Loucy (cell line): ENCODE measurements at regions not wholly inside any gene's neighbourhood (a gene's known extent, or its start where the extent isn't known, plus 50 kb on each side); places are given as distances from the start of the nearest gene placed in this dataset.

Experiments
- H2AFZ ChIP-seq: fragments of 200-600 bp; sonication (generic); 2 replicates; pipeline ENCODE4 v1.6.0; 2016; ENCODE audit warnings: antibody characterized with exemption, mild to moderate bottlenecking, low read length, moderate library complexity
- H3F3A ChIP-seq: fragments of 200-600 bp; 2 replicates; pipeline ENCODE4 v1.6.0; 2016; ENCODE audit warnings: antibody characterized with exemption, low read depth, mild to moderate bottlenecking
- H3K27me3 ChIP-seq: fragments of 200-600 bp; sonication (generic); 2 replicates; pipeline ENCODE4 v1.6.1; 2014; ENCODE audit warnings: low read length, mild to moderate bottlenecking; ENCODE audit not compliant: insufficient read depth, poor library complexity, severe bottlenecking
- H3K36me3 ChIP-seq: fragments of 200-600 bp; sonication (generic); 2 replicates; pipeline ENCODE4 v1.6.1; 2016; ENCODE audit warnings: low read length; ENCODE audit not compliant: insufficient read depth
- H3K4me1 ChIP-seq: fragments of 200-600 bp; sonication (generic); 2 replicates; pipeline ENCODE4 v1.5.1; 2014; ENCODE audit warnings: low read length, mild to moderate bottlenecking; ENCODE audit not compliant: insufficient read depth, poor library complexity, severe bottlenecking
- H3K4me2 ChIP-seq: fragments of 200-600 bp; sonication (generic); 2 replicates; pipeline ENCODE4 v1.6.0; 2014; ENCODE audit warnings: antibody characterized with exemption, low read length, low read depth, mild to moderate bottlenecking; ENCODE audit not compliant: poor library complexity, severe bottlenecking
- H3K4me3 ChIP-seq: fragments of 200-600 bp; sonication (generic); 2 replicates; pipeline ENCODE4 v1.5.1; 2014; ENCODE audit warnings: low read length, mild to moderate bottlenecking, mixed read lengths; ENCODE audit not compliant: poor library complexity, severe bottlenecking
- H3K79me2 ChIP-seq: fragments of 200-600 bp; sonication (generic); 2 replicates; pipeline ENCODE4 v1.6.1; 2014; ENCODE audit warnings: low read length; ENCODE audit not compliant: insufficient read depth
- H3K9ac ChIP-seq: fragments of 200-600 bp; sonication (generic); 2 replicates; pipeline ENCODE4 v1.6.0; 2014; ENCODE audit warnings: mild to moderate bottlenecking, low read depth, low read length, moderate library complexity; ENCODE audit not compliant: poor library complexity, severe bottlenecking
- H3K9me2 ChIP-seq: fragments of 200-600 bp; sonication (generic); replicated peaks from 2 replicates; pipeline ENCODE4 v1.6.1; 2016; ENCODE audit warnings: low read depth, low read length, mixed read lengths
- H3K9me3 ChIP-seq: fragments of 200-600 bp; sonication (generic); 2 replicates; pipeline ENCODE4 v1.6.1; 2014; ENCODE audit warnings: mild to moderate bottlenecking, antibody characterized with exemption, low read length, low read depth; ENCODE audit not compliant: insufficient read depth
- H4K20me1 ChIP-seq: fragments of 200-600 bp; sonication (generic); 2 replicates; pipeline ENCODE4 v1.6.0; 2014; ENCODE audit warnings: antibody characterized with exemption, low read length, mild to moderate bottlenecking; ENCODE audit not compliant: insufficient read depth, poor library complexity, severe bottlenecking
- EZH2phosphoT487 ChIP-seq: fragments of 200-600 bp; IDR thresholded peaks from 2 replicates; pipeline ENCODE4 v1.6.1; 2018; ENCODE audit warnings: antibody characterized with exemption, mild to moderate bottlenecking, moderate library complexity, borderline replicate concordance
- TF ChIP-seq, protein P1 (sequence below): fragments of 200-600 bp; sonication (generic); conservative IDR thresholded peaks from 2 replicates; pipeline ENCODE4 v1.5.1; 2014; ENCODE audit warnings: mild to moderate bottlenecking, antibody characterized with exemption, low read length

- no peak for TF ChIP-seq EZH2phosphoT487
- TF ChIP-seq, protein P1, sequence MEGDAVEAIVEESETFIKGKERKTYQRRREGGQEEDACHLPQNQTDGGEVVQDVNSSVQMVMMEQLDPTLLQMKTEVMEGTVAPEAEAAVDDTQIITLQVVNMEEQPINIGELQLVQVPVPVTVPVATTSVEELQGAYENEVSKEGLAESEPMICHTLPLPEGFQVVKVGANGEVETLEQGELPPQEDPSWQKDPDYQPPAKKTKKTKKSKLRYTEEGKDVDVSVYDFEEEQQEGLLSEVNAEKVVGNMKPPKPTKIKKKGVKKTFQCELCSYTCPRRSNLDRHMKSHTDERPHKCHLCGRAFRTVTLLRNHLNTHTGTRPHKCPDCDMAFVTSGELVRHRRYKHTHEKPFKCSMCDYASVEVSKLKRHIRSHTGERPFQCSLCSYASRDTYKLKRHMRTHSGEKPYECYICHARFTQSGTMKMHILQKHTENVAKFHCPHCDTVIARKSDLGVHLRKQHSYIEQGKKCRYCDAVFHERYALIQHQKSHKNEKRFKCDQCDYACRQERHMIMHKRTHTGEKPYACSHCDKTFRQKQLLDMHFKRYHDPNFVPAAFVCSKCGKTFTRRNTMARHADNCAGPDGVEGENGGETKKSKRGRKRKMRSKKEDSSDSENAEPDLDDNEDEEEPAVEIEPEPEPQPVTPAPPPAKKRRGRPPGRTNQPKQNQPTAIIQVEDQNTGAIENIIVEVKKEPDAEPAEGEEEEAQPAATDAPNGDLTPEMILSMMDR = no peak
- no peak overlapping the region for H3K9ac ChIP-seq
- no peaks in the 10 kb centered on the region for H3K36me3 ChIP-seq
- H3K4me1 ChIP-seq = no peaks in the 10 kb centered on the region
- no peaks in the 10 kb centered on the region for H3K9me3 ChIP-seq
- no peaks in the 10 kb centered on the region for H3K79me2 ChIP-seq
- no peak overlapping the region for H3K4me3 ChIP-seq
- H3F3A ChIP-seq = no peaks in the 10 kb centered on the region
- H3K27me3 ChIP-seq = no peaks in the 10 kb centered on the region
- H2AFZ ChIP-seq = no peak overlapping the region
- no peaks in the 10 kb centered on the region for H4K20me1 ChIP-seq
- H3K4me2 ChIP-seq = no peak overlapping the region
- H3K9me2 ChIP-seq = no peaks in the 10 kb centered on the region
These were observed 57.1 kb upstream of the CELF2 start for GRCh38 chr10:10960534-10960933.

DNA sequence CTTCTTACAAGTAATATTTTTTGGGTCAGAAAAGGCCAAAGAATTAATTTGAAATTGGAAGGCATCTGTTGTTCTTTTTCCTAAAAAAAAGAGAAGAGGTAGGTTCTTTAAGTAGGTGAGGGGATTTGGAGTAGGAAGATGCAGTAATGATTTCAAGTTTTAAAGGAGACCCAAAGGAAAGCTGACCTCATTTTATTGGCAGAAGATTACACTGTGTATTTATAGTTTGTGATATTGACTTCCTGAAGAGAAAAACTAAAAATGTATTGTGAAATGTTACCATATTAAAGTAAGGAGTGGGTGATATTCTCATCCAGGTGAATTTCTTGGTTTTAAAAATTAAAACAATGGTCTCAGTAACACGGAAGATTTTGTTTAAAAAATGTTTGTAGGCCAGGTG, 56.6 kb upstream of the CELF2 start:
- Histone ChIP-seq H3K4me1 (no peaks in the 10 kb centered on the region), H3K9me3 (no peaks in the 10 kb centered on the region), H2AFZ (no peak overlapping the region), H3K36me3 (no peaks in the 10 kb centered on the region), H4K20me1 (no peaks in the 10 kb centered on the region), H3F3A (no peaks in the 10 kb centered on the region), H3K9me2 (no peaks in the 10 kb centered on the region), H3K4me3 (no peak overlapping the region), H3K27me3 (no peaks in the 10 kb centered on the region), H3K4me2 (no peak overlapping the region), H3K79me2 (no peaks in the 10 kb centered on the region), H3K9ac (no peak overlapping the region)
- TF ChIP-seq EZH2phosphoT487 = no peak
- TF ChIP-seq, protein P1 = no peak

DNA sequence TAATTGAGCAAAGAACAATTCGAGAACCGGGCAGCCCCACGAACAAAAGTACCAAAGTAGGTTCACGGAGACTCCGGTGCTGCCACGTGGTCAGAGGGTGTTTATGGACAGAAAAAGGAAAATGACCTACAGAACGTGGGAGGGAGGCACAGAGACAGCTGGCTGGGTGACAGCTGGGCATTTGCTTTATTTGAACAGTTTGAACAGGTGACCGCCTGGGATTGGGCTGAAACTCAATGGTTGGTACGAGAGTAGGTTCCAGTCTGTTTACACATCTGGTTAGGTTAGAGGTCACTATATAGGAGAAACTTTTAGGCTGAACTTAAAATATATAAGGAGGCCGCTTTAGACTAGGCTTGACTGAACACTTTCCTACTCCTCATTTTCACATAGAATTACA, 50.6 kb upstream of the CELF2 start:
- no peak overlapping the region for H3K4me2 ChIP-seq

More for the DNA sequence above, 50.6 kb upstream of the CELF2 start:
- no peak overlapping the region for H2AFZ ChIP-seq
- no peaks in the 10 kb centered on the region for H3K9me3 ChIP-seq
- H3K79me2 ChIP-seq = no peaks in the 10 kb centered on the region
- H3F3A ChIP-seq = no peaks in the 10 kb centered on the region
- no peak overlapping the region for H3K9ac ChIP-seq
- no peaks in the 10 kb centered on the region for H3K27me3 ChIP-seq
- no peak for TF ChIP-seq EZH2phosphoT487
- TF ChIP-seq, protein P1 = no peak
- no peaks in the 10 kb centered on the region for H4K20me1 ChIP-seq
- H3K9me2 ChIP-seq = no peaks in the 10 kb centered on the region
- H3K4me1 ChIP-seq = no peaks in the 10 kb centered on the region
- no peaks in the 10 kb centered on the region for H3K36me3 ChIP-seq
- H3K4me3 ChIP-seq = no peak overlapping the region
